Stimulated activated CD4-positive, alpha-beta T cell treated with anti-CD3 and anti-CD28 coated beads, Interleukin-2, amount 100 ng/mL, for 48 hours (primary cell): ENCODE measurements at regions not wholly inside any gene's neighbourhood (a gene's known extent, or its start where the extent isn't known, plus 50 kb on each side); places are given as distances from the start of the nearest gene placed in this dataset.

ENCODE experiments used
- DNase-seq, 2 donors: peaks; one replicate each; pipeline ENCODE4 v3.0.0-alpha.2; 2020

DNA sequence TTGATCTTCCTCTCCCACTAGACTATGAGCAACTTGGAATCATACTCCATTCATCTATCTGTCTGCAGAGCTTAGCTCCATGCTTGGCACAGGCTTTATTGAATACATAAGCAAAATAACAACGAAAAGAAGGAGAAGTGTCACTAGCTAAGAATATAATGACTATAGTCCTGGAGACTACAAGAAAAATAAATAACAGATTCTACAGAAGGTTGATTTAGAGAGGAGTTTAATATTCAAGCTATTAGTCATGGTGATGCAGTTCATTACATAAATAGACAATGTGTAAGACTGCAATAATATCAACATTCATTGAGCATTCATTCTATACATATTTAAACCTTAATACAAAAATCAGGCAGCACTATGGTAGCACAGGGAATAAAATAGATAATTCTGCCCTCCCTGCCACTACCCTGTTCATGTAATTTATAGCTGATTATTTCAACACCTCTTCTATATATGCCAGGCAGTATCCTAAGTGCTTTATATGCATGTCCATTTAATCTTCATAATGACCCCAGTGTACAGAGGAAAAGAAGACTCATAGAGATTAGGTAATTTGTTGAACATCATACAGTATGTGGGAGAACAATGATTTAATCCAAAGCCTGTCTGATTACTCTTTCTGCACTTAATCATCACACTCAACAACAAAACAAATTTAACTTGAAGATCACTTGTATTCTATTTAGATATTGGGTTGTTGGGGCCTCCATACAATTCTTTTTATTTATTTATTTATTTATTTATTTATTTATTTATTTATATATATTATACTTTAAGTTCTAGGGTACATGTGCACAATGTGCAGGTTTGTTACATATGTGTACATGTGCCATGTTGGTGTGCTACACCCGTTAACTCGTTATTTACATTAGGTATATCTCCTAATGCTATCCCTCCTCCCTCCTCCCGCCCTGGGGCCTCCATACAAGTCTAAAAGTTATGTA is 165.3 kb downstream of the RNF152 start:
- no peak for DNase-seq

DNA sequence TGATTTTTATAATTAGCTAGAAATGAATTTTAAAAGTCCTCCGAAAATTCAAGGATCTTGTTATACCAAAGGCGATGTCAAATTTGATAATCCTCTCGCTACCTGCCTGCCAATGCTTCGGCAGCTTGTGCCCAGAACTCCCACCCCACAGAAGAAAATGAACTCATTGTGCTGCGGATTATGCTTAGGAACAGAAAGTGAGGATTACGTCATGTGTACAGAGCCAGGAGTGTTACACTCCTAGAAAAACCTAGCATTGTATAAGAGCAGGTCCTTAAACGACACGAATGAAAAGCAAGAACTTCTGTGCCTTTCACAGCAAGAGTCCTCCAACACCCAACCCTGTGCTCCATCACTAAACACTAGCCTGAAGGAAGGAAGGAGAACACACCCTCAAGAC is 168.3 kb downstream of the RNF152 start:
- no peak for DNase-seq

DNA sequence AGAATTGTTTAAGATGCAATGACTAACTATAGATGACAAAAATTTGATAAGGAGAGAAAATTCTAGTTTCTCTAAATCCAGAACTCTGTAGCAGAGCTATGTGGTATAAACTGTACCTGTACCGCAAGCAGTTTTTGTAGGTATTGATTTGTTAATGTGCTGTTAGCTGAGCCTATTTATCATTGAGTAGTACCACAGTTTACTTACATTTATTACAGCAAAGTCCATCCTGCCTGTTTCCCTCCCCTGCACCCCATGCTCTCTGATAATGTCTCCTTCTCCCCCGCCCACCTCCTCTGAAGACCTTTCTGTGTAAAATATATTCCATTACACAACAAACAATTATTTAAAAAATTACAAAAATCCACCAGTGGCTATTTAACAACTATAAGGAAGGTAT is 170.6 kb downstream of the RNF152 start:
- DNase-seq = no peak

DNA sequence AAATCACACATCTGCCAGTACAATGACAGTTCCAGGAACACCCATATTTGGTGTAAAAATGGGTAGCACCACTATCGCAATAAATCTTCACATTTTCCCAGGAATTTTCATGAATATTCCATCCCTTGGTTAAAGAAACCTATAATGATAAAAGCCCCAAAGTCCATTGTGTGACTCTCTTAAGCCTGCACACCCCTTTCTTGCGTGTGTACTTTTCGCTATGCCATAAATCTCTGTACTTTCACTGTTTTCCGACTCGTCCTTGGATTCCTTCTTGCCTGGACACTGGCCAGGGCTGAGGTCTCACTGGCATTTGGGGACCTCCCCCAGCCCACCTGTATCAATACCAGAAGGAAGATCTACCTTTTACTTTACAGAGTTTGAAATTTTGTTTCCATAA is 172.3 kb downstream of the RNF152 start:
- no peak for DNase-seq

DNA sequence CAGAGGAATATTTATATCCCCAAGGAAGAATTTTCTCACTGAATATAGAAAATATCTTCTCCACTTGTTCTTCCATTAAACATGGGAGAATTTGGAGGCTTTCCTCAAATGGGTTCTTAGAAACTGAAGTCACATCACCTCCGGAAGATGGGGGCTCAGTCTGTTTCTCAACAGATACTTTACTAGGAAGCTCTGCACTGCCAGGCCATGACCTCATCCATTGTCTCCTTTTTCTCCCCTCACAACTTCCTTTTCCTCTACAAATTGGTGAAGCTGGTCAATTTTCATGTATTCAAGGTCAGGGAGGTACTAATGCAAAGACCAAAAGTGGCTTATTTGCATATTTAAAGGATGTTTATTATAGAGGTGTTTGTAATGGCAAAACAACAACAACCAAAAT is 173.1 kb downstream of the RNF152 start:
- no peak for DNase-seq

DNA sequence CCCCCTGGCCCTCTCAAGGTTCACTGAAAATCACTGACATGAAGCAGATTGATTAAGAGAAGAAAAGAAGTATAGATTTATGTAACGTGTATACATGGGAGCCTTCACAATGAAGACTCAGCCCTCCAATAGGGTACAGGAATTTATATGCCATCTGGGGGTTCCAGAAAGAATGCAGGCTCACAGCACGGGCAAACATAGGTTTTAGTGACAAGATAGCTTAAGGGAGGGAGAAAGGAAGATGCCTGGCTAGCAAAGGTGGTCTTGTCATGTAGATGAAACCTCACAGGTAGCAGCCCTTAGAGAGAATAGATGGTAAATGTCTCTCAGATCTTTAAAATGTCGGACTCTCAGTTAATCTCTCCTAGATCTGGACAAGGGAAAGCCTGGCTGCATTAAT is 173.9 kb downstream of the RNF152 start:
- DNase-seq = no peak

DNA sequence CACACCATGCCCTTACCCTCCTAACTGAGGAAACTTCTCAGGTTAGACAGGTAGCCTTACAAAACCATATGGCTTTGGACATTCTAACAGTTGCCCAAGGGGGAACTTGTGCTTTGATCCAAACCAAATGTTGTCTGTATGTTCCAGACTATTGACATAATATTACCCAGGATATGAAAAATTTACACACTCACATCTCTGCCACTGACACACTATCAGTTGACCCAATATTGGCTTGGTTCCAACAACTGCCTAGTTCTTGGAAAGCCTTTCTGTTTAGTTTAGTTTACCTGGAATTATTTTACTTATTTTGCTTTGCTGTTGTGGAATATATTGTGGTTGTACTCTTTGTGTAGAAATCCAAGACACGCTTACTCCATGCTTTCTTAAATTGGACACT is 178.4 kb downstream of the RNF152 start:
- no peak for DNase-seq

DNA sequence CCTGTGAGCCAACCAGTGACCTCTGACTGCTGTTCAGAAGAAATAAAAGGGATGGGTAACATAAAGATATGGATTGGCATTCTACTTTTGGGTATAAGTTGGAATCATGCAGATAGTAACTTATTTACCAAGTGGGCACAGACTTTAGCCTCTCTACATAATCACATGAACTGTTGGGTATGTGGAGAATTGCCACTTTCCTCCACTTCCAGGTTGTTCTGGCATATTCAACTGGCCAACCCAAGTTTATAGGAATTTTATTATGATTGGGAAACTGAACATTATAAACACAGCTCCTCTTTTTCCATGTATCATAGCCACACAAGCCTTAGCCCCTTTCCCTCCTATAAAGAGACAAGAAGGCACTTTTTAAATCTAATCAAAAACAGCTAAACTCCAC is 179.3 kb downstream of the RNF152 start:
- no peak for DNase-seq

DNA sequence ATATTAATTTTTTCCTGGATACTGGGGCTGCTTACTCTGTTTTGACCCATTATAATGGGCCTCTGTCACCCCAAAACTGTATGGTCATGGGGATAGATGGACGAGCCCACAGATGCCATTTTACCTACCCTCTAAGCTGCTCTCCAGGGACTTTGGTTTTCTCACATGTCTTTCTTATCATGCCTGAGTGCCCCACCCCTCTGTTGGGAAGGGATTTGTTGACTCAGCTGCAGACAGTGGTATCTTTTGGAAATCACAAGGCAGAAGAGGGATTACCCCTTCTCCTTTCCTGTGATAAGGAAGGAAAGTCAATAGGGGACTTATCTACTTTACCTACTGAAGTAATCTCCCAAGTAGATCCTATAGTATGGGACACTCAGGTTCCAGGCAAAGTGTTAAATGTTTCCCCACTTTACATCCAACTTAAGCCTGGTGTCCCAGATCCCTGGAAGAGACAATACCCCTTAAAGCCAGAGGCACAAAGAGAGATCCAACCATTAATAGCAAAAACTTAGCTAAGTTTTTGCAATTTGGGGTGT is 182.7 kb downstream of the RNF152 start:
- no peak for DNase-seq

DNA sequence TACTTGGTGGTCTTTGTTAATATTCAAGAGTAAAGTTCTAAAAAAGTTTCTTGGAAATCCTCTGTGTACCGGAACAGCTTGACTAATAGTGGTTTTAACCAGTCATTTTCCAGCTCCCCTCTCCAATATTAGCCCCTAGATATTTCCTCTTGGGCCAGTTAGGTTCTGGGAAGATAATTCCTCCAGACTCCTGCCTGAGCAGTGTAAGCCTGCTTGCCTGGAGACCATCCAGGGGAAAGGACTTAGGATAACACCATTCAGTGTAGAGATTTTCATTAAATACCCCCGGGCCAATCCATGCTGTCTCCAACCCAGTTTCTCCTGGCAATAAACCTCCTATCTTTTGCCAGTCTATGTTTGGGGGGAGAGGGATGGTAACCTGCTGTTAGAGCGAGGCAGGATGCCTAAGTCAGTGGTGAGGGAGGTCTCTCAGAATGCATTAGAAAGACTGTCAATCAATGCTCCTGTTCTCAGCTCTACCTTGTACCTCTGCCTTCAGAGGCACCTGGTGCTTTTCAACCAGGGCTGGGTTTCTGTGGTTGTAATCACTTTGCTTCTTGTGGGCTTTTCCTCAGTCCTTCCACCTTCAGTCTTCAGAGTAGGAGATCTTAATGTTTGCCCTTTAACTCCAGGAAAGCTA is 186.4 kb downstream of the RNF152 start:
- no peak for DNase-seq

DNA sequence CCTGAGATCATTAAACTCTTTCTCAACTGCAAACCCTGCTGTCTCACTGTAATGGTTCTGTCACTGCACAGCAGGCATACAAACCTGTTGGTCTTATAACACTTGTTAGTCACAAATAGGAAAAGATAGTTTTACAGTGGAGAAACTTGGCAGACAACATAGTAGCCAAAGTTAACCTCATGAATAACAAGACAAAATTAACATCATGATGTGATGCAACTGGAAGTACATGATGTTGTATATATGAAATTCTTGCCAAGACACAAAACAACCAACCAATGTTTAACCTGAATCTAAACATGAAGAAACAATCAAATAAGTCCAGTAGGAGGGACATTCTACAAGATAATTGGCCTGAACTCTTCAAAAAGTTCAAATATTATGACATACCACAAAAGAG is 189.3 kb downstream of the RNF152 start:
- DNase-seq = no peak

DNA sequence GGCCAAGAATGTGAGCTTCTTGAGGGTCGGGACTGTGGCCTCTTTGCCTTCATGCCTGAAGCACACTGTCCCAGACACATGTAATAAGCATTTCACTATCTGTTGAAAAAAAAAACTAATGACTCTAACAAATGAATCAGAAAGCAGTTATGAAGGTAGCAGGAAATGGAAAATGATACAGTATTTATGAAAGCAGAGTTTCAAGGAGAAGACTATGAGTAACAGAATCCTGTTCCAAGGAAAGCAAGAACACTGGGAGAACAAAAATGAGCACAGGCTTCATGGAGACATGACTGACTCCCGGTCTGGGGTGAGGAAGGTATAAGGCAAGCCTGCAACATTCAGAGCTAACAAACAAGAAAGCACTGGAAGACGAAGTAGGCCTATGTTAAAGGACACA is 190.8 kb downstream of the RNF152 start:
- no peak for DNase-seq

DNA sequence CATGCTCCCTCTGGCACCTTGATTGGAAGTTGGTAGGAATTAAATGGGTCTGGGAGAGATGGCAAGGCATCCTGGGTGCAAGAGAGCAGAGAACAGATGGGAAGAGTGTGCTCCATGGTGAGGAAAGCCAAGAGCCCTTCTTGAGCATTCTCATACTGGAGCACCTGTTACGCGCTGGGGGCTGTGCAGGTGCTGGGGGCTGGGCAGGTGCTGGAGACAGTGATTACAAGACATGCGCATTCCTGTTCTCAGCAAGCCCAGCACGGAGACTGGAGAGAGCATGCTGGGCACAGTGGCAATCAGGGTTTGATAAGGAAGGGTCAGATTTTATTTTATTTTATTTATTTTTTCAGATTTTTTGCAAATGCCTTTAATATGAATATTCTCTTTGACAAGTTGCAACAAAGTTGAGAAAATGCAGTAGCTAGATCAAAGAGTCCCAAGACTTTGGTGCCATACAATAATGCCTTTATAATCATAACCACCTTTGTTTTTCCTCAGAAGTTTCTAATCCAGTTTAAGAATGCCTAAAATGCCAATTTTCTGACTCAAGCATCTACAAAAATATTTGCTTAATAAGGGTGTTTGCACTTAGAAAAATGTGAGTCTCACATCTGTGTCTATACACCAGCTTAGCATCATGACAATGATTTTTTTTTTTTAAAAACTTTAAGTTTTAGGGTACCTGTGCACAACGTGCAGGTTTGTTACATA is 193.3 kb downstream of the RNF152 start:
- DNase-seq = no peak

DNA sequence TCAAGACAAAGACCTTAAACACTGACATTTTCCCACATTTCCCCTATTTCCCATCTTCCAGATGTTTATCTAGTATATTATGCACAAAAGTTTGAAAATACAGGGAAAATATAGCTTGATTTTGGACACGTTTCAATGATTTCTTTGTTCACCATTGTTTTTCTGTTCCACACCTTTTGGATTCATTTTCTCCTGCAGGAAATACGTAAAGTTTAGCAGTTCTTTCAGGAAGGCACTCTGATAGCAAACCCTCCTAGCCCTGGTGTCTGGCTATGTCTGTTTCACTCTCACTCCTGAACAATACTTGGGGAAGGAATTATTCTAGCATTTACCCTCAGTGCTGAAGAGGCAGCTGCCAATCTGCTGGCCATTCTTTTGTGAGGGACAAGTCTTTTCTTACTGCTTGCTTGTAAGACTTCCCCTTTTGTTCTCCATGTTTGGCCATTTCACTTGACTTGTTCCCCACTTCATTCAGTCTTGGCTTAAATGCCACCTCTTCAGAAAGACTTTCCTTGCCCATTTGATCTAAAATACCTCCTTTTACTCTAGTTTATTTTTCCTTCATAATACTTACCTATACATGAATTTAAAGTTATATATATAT is 195.4 kb downstream of the RNF152 start:
- DNase-seq = no peak

DNA sequence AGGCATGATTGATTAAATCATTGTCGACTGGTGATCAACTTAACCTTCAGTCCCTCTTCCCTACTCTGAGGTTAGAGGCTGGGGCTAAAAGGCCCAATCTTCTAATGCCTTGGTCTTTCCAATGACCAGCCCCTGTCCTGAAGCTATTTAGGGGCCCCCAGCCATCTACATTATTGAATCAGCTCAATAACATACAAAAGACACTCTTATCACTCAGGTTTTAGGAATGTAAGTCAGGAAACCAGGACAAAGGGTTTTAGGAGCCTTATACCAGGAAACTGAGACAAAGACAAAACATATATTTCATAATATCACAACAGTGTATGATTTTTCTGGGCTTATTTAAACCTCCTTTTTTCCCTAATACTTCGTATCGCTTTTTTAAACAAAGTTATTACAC is 198.6 kb downstream of the RNF152 start:
- no peak for DNase-seq

DNA sequence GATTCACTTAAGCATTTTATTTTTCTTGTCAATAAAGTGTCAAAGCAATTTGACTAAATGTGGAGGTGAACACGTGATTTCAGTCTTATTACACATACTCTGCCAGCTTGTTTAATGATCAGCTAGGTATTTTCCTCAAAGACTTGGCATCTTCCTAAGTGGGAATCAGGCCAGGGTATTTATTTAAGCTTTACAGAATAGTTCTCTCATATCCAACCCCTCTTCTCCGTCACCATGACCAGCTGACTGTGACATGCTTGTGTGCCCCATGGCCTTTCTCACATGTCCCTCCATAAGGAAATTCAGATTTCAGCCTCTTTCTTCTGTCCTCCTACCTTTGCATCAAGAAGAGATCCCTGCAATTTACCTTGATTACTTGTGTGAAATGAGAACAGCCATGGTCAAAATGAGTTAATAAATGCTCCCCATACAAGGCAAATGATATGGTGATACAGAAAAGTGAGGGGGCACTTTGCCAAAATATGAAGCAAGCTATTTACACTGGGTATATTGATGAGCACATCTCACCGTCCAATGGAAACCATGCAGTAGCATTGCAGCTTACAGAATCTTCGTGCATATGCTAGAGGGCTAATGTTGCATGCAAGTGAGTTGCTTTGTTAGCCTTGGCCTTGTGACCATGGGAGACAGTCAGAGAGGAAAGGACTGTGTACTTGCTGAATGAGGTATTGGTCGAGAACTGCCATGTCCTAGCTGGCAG is 202.2 kb downstream of the RNF152 start:
- no peak for DNase-seq

DNA sequence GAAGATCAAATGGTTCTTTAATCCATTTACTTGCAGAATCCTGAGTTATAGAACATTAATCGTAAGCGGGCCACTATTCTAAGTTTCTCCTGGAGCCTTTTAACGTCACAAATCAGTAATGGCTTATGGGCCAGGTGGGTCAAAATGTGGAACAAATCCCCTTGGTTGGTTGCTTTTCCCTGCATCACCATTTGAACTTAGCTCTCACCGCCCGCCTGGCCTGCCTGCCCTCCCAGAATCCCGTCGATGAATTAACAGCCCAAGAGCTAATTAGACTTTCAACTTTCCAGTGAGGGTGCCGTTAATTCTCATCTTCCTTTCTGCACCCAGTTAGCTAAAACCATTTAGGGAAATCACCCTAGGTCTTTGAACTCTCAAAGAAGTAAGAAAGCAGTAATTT is 205.5 kb downstream of the RNF152 start:
- DNase-seq = no peak

DNA sequence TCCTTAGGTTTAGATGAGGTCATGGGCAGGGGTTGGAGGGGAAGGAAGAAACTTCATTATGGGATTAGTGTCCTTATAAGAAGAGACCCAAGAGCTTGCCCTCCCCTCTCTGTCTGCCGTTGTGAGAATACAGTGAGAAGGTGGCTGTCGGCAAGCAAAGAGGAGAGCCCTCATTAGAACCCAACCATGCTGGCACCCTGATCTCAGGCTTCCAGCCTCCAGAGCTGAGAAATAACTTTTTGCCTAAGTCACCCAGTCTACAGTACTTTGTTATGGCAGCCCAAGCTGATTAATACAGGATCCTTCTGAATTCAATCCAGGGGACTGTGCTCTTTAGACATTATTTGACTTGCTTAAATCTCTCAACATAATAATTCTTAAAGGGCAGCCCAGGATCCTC is 209.0 kb downstream of the RNF152 start:
- no peak for DNase-seq

DNA sequence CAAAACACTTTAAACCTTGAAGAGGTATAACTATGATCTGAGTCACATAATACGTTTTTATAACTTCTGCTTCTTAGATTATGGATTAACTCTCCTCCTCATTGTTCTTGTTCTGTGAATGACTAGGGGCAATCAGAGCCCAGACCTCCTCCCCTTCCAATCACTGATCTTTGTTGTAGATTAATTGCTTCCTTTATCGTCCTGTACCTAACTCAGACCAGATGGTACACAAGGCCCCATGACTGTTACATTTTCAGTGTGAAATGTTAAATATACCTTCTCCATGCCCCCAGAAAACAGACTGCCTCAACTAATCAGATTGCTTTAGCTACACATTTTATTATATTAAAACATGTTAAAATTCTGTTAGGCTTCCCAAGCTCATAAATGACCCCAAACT is 211.7 kb downstream of the RNF152 start:
- DNase-seq = no peak

DNA sequence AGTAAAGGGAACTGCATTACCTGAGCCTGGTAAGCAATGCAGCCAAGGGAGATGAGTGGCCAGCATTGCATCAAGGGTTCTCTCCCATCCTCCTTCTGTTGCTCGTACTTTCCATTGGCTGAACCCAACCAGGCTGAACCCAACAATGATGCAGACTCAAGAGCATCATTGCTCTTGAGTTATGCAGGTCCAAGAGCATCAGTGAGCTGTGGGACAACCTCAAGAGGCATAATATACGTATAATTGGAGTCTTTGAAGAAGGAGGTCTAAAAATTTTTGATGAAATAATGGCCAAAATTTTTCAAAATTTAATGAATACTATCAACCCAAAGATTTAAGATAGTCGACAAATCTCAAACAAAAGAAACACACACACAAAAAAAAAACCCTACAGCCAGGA is 213.0 kb downstream of the RNF152 start:
- no peak for DNase-seq

DNA sequence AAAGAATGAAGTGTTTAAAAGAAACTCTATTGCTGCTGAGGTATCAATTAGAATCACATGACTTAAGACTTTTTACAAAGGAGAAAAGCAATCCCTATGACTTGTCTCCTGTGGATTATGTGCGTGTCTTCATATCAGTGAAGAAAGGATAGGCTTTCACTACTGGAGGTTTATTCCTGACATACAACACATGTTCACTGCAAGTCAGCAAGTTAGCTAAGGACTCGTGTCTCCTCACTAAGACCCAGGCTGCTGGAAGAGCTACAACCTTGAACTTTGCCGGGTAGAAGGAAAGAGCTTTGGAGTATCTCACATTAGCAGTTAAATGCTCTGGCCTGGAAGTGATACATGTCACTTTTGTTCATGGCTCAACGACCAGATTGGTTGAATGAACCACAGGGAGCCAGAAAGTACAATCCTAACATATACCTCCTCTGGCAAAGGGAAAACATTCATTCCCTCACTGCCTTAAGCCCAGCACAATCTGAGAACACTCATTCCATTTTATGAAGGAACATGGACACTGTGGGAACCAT is 215.3 kb downstream of the RNF152 start:
- no peak for DNase-seq

DNA sequence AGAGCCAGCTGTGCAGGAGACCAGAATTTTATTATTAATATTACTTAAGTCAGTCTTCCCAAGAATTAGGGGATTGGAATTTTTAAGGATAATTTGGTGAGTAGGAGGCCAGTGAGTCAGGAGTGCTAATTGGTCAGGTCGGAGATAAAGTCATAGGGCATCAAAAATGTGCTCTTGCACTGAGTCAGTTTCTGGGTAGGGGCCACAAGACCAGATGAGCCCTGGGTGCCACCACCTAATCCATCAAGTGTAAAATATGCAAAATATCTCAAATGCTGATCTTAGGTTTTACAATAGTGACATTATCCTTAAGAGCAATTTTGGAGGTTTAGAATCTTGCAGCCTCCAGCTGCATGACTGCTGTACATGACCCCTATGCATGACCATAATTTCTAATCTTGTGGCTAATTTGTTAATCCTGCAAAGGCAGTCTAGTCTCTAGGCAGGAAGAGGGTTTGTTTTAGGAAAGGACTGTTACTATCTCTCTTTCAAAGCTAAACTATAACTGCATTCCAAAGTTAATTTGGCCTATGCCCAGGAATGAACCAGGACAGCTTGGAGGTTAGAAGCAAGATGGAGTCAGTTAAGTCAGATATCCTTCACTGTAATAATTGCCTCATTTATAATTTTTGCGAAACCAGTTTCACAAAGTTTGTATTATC is 215.9 kb downstream of the RNF152 start:
- no peak for DNase-seq
